Activated CD4-positive, alpha-beta memory T cell treated with anti-CD3 and anti-CD28 coated beads for 36 hours (primary cell): ENCODE measurements at regions not wholly inside any gene's neighbourhood (a gene's known extent, or its start where the extent isn't known, plus 50 kb on each side); places are given as distances from the start of the nearest gene placed in this dataset.

Experiments
- CTCF ChIA-PET: fragments of 350-600 bp; sonication (Branson Sonifier 250); formaldehyde crosslinking; loops from one replicate; lab custom pipeline; 2021; ENCODE audit warnings: antibody characterized with exemption, inconsistent platforms; lab: Charles Lee
- POLR2A ChIA-PET: fragments of 350-600 bp; sonication (Branson Sonifier 250); formaldehyde crosslinking; loops from one replicate; lab custom pipeline; 2021; ENCODE audit warnings: antibody characterized with exemption; lab: Charles Lee
- DNase-seq: peaks from one replicate; pipeline ENCODE4 v3.0.0-alpha.2; 2020
- H3K27ac Mint-ChIP-seq: one replicate; pipeline ENCODE4 v1.8.0; 2021; ENCODE audit warnings: mixed read lengths
- H3K27me3 Mint-ChIP-seq: one replicate; pipeline ENCODE4 v1.8.0; 2021; ENCODE audit warnings: mixed read lengths
- H3K36me3 Mint-ChIP-seq: one replicate; pipeline ENCODE4 v1.8.0; 2021; ENCODE audit warnings: mixed read lengths
- H3K4me1 Mint-ChIP-seq: one replicate; pipeline ENCODE4 v1.8.0; 2021; ENCODE audit warnings: low read depth, mixed read lengths
- H3K4me3 Mint-ChIP-seq: one replicate; pipeline ENCODE4 v1.8.0; 2021; ENCODE audit warnings: mild to moderate bottlenecking, mixed read lengths
- H3K9me3 Mint-ChIP-seq: one replicate; pipeline ENCODE4 v1.8.0; 2021; ENCODE audit warnings: mixed read lengths
- intact Hi-C: fragments of 100-400 bp; cut with micrococcal nuclease; formaldehyde crosslinking; loops from one replicate; pipeline ENCODE4 v1.15.1; 2023

GRCh38 chr4:13102092-13102742, 381.9 kb downstream of the RAB28 start:
- POLR2A ChIA-PET: no interaction called here
- Mint-ChIP-seq H3K27me3 (no peaks in the 10 kb centered on the region), H3K27ac (no peak overlapping the region), H3K36me3 (no peaks in the 10 kb centered on the region), H3K4me1 (no peaks in the 10 kb centered on the region), H3K9me3 (no peaks in the 10 kb centered on the region), H3K4me3 (no peak overlapping the region)
- DNase-seq: no peak
- intact Hi-C loops: no loop called here
- CTCF ChIA-PET: no interaction called here

GRCh38 chr4:13097971-13098370, 386.2 kb downstream of the RAB28 start:
- no peak for DNase-seq
- CTCF ChIA-PET: no interaction called here
- Mint-ChIP-seq H3K4me3 (no peak overlapping the region), H3K27me3 (no peaks in the 10 kb centered on the region), H3K4me1 (no peaks in the 10 kb centered on the region), H3K9me3 (peaks cover 4% of the 10 kb centered on the region), H3K36me3 (no peaks in the 10 kb centered on the region), H3K27ac (no peak overlapping the region)
- POLR2A ChIA-PET: no interaction called here
- intact Hi-C loops: no loop called here

GRCh38 chr4:13095722-13096121, 388.4 kb downstream of the RAB28 start:
- no peaks in the 10 kb centered on the region for H3K27me3 Mint-ChIP-seq
- no peak for DNase-seq
- no peak overlapping the region for H3K27ac Mint-ChIP-seq
- POLR2A ChIA-PET: no interaction called here
- intact Hi-C loops: no loop called here
- H3K9me3 Mint-ChIP-seq: peaks cover 4% of the 10 kb centered on the region
- no peak overlapping the region for H3K4me3 Mint-ChIP-seq
- H3K4me1 Mint-ChIP-seq: no peaks in the 10 kb centered on the region
- no peaks in the 10 kb centered on the region for H3K36me3 Mint-ChIP-seq
- CTCF ChIA-PET: no interaction called here

GRCh38 chr4:13093170-13093569, 391.0 kb downstream of the RAB28 start:
- H3K27me3 Mint-ChIP-seq: no peaks in the 10 kb centered on the region
- no peak for DNase-seq
- no peak overlapping the region for H3K27ac Mint-ChIP-seq
- no peaks in the 10 kb centered on the region for H3K4me1 Mint-ChIP-seq
- intact Hi-C loops: no loop called here
- no peaks in the 10 kb centered on the region for H3K36me3 Mint-ChIP-seq
- ChIA-PET POLR2A (no interaction called here), CTCF (no interaction called here)
- peaks cover 4% of the 10 kb centered on the region for H3K9me3 Mint-ChIP-seq
- no peak overlapping the region for H3K4me3 Mint-ChIP-seq

- POLR2A ChIA-PET: no interaction called here
- H3K27me3 Mint-ChIP-seq: no peaks in the 10 kb centered on the region
- intact Hi-C loops: no loop called here
- CTCF ChIA-PET: no interaction called here
- H3K4me1 Mint-ChIP-seq: no peaks in the 10 kb centered on the region
- no peak overlapping the region for H3K4me3 Mint-ChIP-seq
- no peak overlapping the region for H3K27ac Mint-ChIP-seq
- no peak for DNase-seq
- no peaks in the 10 kb centered on the region for H3K36me3 Mint-ChIP-seq
- H3K9me3 Mint-ChIP-seq: peaks cover 4% of the 10 kb centered on the region
Observed at GRCh38 chr4:13092702-13093101, 391.4 kb downstream of the RAB28 start.

- POLR2A ChIA-PET: no interaction called here
- H3K27ac Mint-ChIP-seq: no peak overlapping the region
- no peaks in the 10 kb centered on the region for H3K4me1 Mint-ChIP-seq
- no peak overlapping the region for H3K4me3 Mint-ChIP-seq
- no peak for DNase-seq
- H3K9me3 Mint-ChIP-seq: no peaks in the 10 kb centered on the region
- no peaks in the 10 kb centered on the region for H3K27me3 Mint-ChIP-seq
- H3K36me3 Mint-ChIP-seq: no peaks in the 10 kb centered on the region
- CTCF ChIA-PET: no interaction called here
- intact Hi-C loops: no loop called here
Observed at GRCh38 chr4:13089659-13089998, 394.5 kb downstream of the RAB28 start.

GRCh38 chr4:13088726-13089658, 395.1 kb downstream of the RAB28 start:
- no peak for DNase-seq
- CTCF ChIA-PET: interaction anchor here (0.6 kb wide), 1 partner anchor 343 kb away, joined by 3 read pairs; no protein-coding TSS in a partner anchor
- Mint-ChIP-seq H3K4me3 (no peak overlapping the region), H3K36me3 (no peaks in the 10 kb centered on the region), H3K4me1 (no peaks in the 10 kb centered on the region), H3K27me3 (no peaks in the 10 kb centered on the region), H3K27ac (no peak overlapping the region), H3K9me3 (no peaks in the 10 kb centered on the region)
- intact Hi-C loops: no loop called here
- POLR2A ChIA-PET: no interaction called here

GRCh38 chr4:13087041-13087440, 397.1 kb downstream of the RAB28 start:
- DNase-seq: no peak
- Mint-ChIP-seq H3K4me3 (no peak overlapping the region), H3K27ac (no peak overlapping the region), H3K4me1 (no peaks in the 10 kb centered on the region), H3K36me3 (no peaks in the 10 kb centered on the region), H3K27me3 (no peaks in the 10 kb centered on the region), H3K9me3 (peaks cover 12% of the 10 kb centered on the region)
- intact Hi-C loops: no loop called here
- CTCF ChIA-PET: no interaction called here
- POLR2A ChIA-PET: no interaction called here

GRCh38 chr4:13084210-13084609, 399.9 kb downstream of the RAB28 start:
- Mint-ChIP-seq H3K9me3 (peaks cover 29% of the 10 kb centered on the region), H3K4me1 (no peaks in the 10 kb centered on the region), H3K27ac (no peak overlapping the region), H3K4me3 (no peak overlapping the region), H3K27me3 (no peaks in the 10 kb centered on the region), H3K36me3 (peaks cover 5% of the 10 kb centered on the region)
- ChIA-PET POLR2A (no interaction called here), CTCF (no interaction called here)
- DNase-seq: no peak
- intact Hi-C loops: no loop called here

- ChIA-PET POLR2A (no interaction called here), CTCF (no interaction called here)
- no peaks in the 10 kb centered on the region for H3K4me1 Mint-ChIP-seq
- DNase-seq: no peak
- H3K4me3 Mint-ChIP-seq: no peak overlapping the region
- intact Hi-C loops: no loop called here
- peaks cover 29% of the 10 kb centered on the region for H3K9me3 Mint-ChIP-seq
- H3K27ac Mint-ChIP-seq: no peak overlapping the region
- no peaks in the 10 kb centered on the region for H3K27me3 Mint-ChIP-seq
- peaks cover 5% of the 10 kb centered on the region for H3K36me3 Mint-ChIP-seq
Observed at GRCh38 chr4:13081830-13082229, 402.3 kb downstream of the RAB28 start.

- peaks cover 2% of the 10 kb centered on the region for H3K36me3 Mint-ChIP-seq
- intact Hi-C loops: no loop called here
- ChIA-PET CTCF (interaction anchor here (1.1 kb wide), 1 partner anchor 21 kb away, joined by 3 read pairs; no protein-coding TSS in a partner anchor), POLR2A (no interaction called here)
- no peaks in the 10 kb centered on the region for H3K27me3 Mint-ChIP-seq
- H3K27ac Mint-ChIP-seq: no peak overlapping the region
- no peaks in the 10 kb centered on the region for H3K4me1 Mint-ChIP-seq
- no peak for DNase-seq
- H3K4me3 Mint-ChIP-seq: no peak overlapping the region
- peaks cover 9% of the 10 kb centered on the region for H3K9me3 Mint-ChIP-seq
Observed at GRCh38 chr4:13067077-13067476, 417.1 kb downstream of the RAB28 start.

GRCh38 chr4:13059019-13059418, 425.1 kb downstream of the RAB28 start:
- Mint-ChIP-seq H3K36me3 (no peaks in the 10 kb centered on the region), H3K4me1 (no peaks in the 10 kb centered on the region), H3K9me3 (peaks cover 4% of the 10 kb centered on the region), H3K4me3 (no peak overlapping the region), H3K27ac (no peak overlapping the region), H3K27me3 (no peaks in the 10 kb centered on the region)
- intact Hi-C loops: no loop called here
- DNase-seq: no peak
- CTCF ChIA-PET: no interaction called here
- POLR2A ChIA-PET: no interaction called here
